Activated CD4-positive, alpha-beta memory T cell treated with anti-CD3 and anti-CD28 coated beads, Interleukin-2, amount 10 ng/mL, durations not matched to agents 7 days and 5 days (primary cell): ENCODE measurements at regions not wholly inside any gene's neighbourhood (a gene's known extent, or its start where the extent isn't known, plus 50 kb on each side); places are given as distances from the start of the nearest gene placed in this dataset.
A peak's percentile ranks its signal among the peaks of the same experiment; 100 is the strongest.
"Not testable (repeated sequence)": the region's sequence is repeated elsewhere in the genome, so short reads cannot be mapped to it uniquely, and the experiment has no call there.

Experiments
- CTCF ChIA-PET: fragments of 350-600 bp; sonication (Branson Sonifier 250); formaldehyde crosslinking; loops from one replicate; lab custom pipeline; 2021; ENCODE audit warnings: antibody characterized with exemption, inconsistent platforms; lab: Charles Lee
- POLR2A ChIA-PET: fragments of 350-600 bp; sonication (Branson Sonifier 250); formaldehyde crosslinking; loops from one replicate; lab custom pipeline; 2021; ENCODE audit warnings: antibody characterized with exemption; lab: Charles Lee
- DNase-seq: peaks from one replicate; pipeline ENCODE4 v3.0.0-alpha.2; 2020
- H3K27ac Mint-ChIP-seq: one replicate; pipeline ENCODE4 v1.8.0; 2021; ENCODE audit warnings: mild to moderate bottlenecking, mixed read lengths
- H3K27me3 Mint-ChIP-seq: one replicate; pipeline ENCODE4 v1.8.0; 2021; ENCODE audit warnings: mixed read lengths
- H3K36me3 Mint-ChIP-seq: one replicate; pipeline ENCODE4 v1.8.0; 2021; ENCODE audit warnings: low read depth, mixed read lengths
- H3K4me1 Mint-ChIP-seq: one replicate; pipeline ENCODE4 v1.8.0; 2021; ENCODE audit warnings: mixed read lengths
- H3K4me3 Mint-ChIP-seq: one replicate; pipeline ENCODE4 v1.8.0; 2021; ENCODE audit warnings: mild to moderate bottlenecking, mixed read lengths
- H3K9me3 Mint-ChIP-seq: one replicate; pipeline ENCODE4 v1.8.0; 2021; ENCODE audit warnings: mixed read lengths

DNA sequence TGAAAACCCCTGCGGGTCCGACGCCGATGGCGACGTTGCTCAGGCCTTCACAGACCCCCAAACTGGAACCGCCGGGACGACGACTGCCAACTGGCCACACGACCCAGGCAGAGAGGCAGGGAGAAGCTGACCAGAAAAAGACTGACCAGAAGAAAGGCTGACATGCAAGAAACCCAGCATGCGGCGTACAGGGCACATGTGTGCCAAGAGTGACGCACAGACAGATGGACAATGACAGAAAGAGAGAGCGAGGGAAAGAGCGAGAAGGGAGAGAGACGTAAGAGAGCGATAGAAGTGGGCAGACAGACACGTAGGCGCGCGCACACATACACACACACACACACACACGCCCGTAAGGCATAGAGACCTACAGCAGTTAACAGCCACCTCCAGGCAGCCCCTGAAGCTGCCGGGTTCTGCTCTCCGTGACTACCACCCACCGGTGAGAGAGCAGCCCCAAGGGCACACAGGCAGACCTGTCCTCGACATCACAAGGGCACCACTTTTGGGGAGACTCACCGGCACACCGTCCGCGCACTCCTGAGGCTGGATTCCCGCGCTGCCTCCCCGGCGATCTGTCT is 67.2 kb upstream of the ZNF527 start:
- H3K4me3 Mint-ChIP-seq = no peak overlapping the region

DNA sequence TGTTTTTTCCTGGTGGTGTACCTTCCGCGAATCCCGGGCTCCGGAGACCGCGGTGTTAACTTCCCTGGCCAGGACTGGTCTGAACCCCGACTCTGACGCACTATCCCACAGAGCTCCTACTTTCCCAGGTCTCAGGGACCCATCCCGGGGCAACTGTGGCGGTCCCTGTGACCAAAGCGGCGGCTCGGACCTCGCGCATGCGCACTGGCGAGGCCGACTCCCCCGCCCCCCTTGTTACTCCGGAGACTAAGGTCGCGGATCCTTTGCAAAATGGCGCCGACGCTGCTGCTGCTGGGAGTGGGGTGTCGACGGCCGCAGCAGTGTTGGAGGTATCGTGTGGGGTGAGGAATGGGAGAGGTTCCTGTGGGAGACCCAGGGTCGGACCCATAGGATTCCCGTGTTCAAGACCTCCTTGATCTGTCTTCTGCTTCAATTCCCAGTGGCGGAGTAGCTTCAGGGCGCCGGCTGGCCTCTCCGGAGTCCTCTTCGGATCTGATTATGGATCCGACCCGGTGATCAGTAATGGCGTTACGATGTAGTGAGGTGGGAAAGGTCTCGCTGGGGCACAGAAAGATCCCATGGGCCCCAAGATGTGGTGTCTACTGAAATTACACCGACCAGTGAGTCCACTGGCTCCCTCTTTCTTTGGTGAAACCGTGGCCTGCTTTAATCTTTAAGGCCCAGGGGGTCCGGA is 66.6 kb upstream of the ZNF527 start:
- Mint-ChIP-seq H3K36me3 (peaks cover 5% of the 10 kb centered on the region), H3K27me3 (no peaks in the 10 kb centered on the region), H3K4me1 (no peaks in the 10 kb centered on the region), H3K27ac (no peak overlapping the region), H3K4me3 (no peak overlapping the region), H3K9me3 (peaks cover 18% of the 10 kb centered on the region)
- ChIA-PET CTCF (no interaction called here), POLR2A (no interaction called here)
- DNase-seq = no peak

More for the DNA sequence above, 67.2 kb upstream of the ZNF527 start:
- H3K4me1 Mint-ChIP-seq = no peaks in the 10 kb centered on the region
- ChIA-PET POLR2A (no interaction called here), CTCF (no interaction called here)
- H3K9me3 Mint-ChIP-seq = peaks cover 18% of the 10 kb centered on the region
- H3K36me3 Mint-ChIP-seq = peaks cover 5% of the 10 kb centered on the region
- no peak overlapping the region for H3K27ac Mint-ChIP-seq
- no peaks in the 10 kb centered on the region for H3K27me3 Mint-ChIP-seq
- no peak for DNase-seq

DNA sequence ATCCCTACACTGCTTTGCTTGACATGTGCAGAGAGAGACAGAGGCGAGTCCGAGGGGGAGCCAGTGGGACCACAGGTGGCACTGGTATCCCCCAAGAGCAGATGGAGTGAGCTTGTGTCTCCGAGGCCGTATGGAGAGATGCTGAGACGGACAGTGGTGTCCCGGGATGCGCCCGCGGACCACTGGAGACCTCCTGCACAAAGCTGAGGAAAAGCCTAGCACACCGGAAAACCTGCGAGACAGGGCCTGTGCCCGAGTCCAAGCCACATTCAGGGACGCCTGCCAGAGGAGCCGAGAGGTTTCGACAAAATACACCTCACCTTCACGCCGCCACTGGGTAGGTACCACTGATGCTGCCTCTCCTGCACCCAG is 66.0 kb upstream of the ZNF527 start:
- Mint-ChIP-seq H3K9me3 (peaks cover 18% of the 10 kb centered on the region), H3K4me1 (no peaks in the 10 kb centered on the region), H3K27ac (no peak overlapping the region), H3K36me3 (peaks cover 5% of the 10 kb centered on the region), H3K27me3 (no peaks in the 10 kb centered on the region), H3K4me3 (no peak overlapping the region)
- ChIA-PET POLR2A (no interaction called here), CTCF (no interaction called here)
- DNase-seq = no peak

DNA sequence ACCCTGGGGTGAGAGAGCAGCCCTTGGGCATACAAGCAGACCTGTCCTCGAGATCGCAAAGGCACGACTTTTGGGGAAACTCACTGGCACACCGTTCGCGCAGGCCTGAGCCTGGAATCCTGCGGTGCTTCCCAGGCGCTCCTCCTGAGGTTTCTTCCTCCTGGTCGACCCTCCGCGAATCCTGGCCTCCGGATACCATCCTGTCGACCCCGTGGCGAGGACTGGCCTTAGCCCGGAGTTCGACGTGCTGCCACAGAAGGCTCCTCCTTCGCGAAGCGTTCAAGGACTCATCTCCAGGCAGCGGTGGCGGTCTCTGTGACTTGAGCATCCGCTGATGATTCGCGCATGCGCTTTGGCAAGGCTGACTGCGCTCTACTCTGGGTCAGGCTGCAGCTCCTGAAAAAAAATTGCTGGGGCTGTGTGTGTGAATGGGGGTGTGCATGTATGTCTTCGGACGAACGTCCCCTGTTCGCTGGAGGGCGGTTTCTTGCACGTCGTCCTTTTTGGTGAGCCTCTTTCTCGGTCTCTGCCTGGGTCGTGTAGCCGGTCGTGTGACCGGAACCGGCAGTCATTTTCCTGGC is 64.4 kb upstream of the ZNF527 start:
- Mint-ChIP-seq H3K4me1 (no peaks in the 10 kb centered on the region), H3K36me3 (peaks cover 5% of the 10 kb centered on the region), H3K27me3 (no peaks in the 10 kb centered on the region), H3K4me3 (no peak overlapping the region), H3K9me3 (peaks cover 20% of the 10 kb centered on the region), H3K27ac (no peak overlapping the region)
- POLR2A ChIA-PET = no interaction called here
- DNase-seq = no peak
- CTCF ChIA-PET = no interaction called here

DNA sequence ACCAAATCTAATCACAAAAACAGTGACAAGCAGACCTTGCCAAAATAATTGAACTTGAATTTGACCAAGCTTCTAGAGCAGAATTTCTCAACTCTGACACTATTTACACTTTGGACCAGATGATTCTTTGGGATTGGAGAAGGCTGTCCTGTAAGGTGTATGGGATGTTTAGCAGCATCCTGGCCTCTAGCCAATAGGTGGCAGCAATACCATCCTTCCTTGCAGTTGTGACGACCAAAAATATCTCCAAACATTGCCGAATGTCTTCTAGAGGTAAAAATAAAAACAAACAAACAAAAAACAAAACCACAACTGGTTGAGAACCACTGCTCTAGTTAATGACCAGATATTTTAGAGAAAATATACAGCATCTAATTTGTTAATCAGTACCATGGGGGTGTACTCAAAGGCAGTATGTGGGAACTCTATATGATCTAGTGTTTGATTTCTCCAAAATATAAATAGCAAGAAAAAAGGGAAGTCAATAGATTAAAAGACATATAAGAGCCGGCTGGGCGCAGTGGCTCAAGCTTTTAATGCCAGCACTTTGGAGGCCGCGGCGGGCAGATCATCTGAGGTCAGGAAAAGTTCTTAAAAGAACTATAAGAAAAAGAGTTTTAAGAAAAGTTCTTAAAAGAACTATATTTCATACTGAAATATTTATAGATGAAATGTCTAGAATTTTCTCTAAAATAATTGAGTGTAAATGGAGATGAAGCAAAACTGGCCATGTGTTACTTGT is 60.9 kb upstream of the ZNF527 start:
- Mint-ChIP-seq H3K36me3 (peaks cover 9% of the 10 kb centered on the region), H3K4me3 (no peak overlapping the region), H3K27me3 (no peaks in the 10 kb centered on the region), H3K9me3 (peaks cover 29% of the 10 kb centered on the region), H3K27ac (no peak overlapping the region), H3K4me1 (peaks cover 13% of the 10 kb centered on the region)
- ChIA-PET POLR2A (no interaction called here), CTCF (interaction anchor here (0.9 kb wide), 1 partner anchor 469 kb away, joined by 3 read pairs; the partner anchor contains the start of gene ZNF573)
- DNase-seq = no peak

DNA sequence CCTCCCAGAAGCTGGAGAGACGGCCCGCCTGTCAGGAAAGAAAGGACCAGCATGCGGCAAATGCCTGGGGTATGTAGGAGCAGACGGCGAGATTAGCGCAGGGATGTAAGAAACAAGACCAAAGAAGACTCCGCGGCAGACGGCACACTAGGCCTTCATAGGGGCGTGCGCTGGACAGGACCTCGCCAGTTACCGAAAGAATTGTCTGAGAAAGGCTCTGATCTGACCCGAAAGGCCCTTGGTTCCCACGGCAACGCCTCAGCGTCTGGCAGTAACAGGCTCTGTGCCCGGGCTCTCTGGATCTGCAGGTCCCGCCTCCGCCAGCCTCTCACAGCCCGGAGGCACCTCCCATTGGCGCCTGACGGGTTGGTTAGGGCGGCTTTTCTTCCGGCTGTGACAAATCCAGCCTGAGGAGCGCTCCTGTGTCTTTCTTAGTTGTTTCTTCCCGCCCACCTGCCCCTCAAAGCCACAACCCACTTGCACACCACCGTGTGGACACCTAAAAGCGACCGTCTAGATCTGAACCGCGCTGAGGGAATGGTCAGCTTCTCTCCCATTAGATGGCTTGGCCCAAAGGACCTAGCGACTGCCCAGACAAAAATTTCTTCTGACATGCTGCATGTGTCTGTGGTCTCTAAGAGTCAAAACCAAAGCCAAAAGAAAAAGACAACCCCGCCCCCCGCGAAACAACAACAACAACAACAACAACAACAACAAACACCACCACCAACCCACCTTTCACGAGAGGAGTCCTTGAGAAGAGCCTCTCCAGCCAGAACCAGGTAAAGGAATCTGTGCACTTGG is 58.2 kb upstream of the ZNF527 start:
- CTCF ChIA-PET, H3K27me3 Mint-ChIP-seq, POLR2A ChIA-PET: not testable (repeated sequence)
- Mint-ChIP-seq H3K4me3 (peak overlapping the region; percentile 64), H3K27ac (peak overlapping the region; percentile 34), H3K4me1 (peaks cover 17% of the 10 kb centered on the region), H3K9me3 (peaks cover 22% of the 10 kb centered on the region), H3K36me3 (peaks cover 12% of the 10 kb centered on the region)
- DNase-seq = peak; percentile 52

DNA sequence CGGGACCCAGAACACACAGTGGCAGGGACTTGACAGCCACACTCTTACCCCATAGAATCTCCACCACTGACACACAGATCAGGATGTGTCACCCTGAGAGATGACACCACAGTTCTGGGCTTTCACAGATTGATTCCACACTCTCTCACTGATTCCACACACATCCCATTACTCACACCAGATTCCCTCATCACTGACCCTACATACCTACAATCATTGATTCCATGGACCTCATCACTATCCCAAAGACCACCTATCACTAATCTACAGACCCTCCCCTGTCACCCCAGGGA is 57.6 kb upstream of the ZNF527 start:
- Mint-ChIP-seq H3K27ac (peak overlapping the region; percentile 34), H3K36me3 (peaks cover 12% of the 10 kb centered on the region), H3K4me1 (peaks cover 17% of the 10 kb centered on the region), H3K27me3 (no peaks in the 10 kb centered on the region), H3K9me3 (peaks cover 22% of the 10 kb centered on the region), H3K4me3 (peak overlapping the region; percentile 64)
- ChIA-PET POLR2A (no interaction called here), CTCF (no interaction called here)
- no peak for DNase-seq

DNA sequence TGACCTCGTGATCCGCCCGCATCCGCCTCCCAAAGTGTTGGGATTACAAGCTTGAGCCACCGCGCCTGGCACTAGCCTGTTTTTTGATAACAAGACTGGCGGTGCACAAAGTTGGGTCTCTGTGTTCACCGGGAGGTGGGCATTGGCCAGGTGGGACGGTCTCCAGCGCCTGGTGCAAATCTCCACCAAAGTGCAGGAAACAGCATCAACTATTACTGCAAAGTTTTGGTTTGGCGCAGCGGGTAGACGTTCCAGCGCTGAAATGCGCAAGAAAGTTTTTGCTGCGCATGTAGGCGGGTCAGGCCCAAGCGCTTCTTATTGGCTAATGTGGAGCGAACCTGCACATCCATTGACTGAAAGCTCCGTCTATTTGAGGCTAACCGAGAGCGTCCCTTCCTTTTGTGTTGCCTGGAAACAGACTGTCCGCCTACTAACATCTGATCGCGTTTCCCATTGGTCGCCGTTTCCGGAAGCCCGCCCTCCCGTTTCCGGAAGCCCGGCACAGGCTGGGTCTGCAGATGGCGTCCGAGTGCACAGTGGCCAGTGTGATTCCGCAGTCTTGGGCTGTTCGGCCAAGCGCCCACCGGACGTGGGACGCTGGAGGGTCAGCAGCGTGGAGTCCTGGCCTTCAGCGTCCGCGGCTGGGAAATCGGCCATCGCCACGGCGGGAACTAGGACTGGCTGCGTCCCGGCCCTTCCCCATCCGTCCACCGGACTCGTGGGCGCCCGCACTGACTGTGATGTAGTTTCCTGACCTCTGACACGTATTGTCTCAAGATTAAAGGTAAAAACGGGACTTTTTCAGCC is 53.3 kb upstream of the ZNF527 start:
- POLR2A ChIA-PET = interaction anchor here (0.7 to 1.9 kb wide), 10 partner anchors 17 to 545 kb away, joined by 3 to 11 read pairs (median 4); partner anchors contain the start of genes ZNF345, ZNF527, ZNF540 and ZNF569

DNA sequence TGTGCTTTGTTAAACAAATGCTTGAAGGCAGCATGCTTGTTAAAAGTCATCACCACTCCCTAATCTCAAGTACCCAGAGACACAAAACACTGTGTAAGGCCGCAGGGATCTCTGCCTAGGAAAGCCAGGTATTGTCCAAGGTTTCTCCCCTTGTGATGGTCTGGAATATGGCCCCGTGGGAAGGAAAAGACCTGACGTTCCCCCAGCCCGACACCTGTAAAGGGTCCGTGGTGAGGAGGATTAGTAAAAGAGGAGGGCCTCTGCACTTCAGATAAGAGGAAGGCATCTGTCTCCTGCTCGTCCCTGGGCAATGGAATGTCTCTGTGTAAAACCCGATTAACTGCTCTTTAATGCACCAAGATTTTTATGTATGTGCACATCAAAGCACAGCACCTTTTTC is 49.9 kb upstream of the ZNF527 start:
- H3K27me3 Mint-ChIP-seq, H3K27ac Mint-ChIP-seq, CTCF ChIA-PET, H3K4me3 Mint-ChIP-seq, DNase-seq, POLR2A ChIA-PET: not testable (repeated sequence)
- Mint-ChIP-seq H3K36me3 (peaks cover 61% of the 10 kb centered on the region), H3K9me3 (peaks cover 16% of the 10 kb centered on the region), H3K4me1 (peaks cover 19% of the 10 kb centered on the region)

More for the DNA sequence above, 53.3 kb upstream of the ZNF527 start:
- H3K4me3 Mint-ChIP-seq = peak overlapping the region; percentile 92
- H3K27ac Mint-ChIP-seq = peak overlapping the region; percentile 94
- peaks cover 31% of the 10 kb centered on the region for H3K9me3 Mint-ChIP-seq
- H3K36me3 Mint-ChIP-seq = peaks cover 44% of the 10 kb centered on the region
- CTCF ChIA-PET = interaction anchor here (0.6 to 1.4 kb wide), 6 partner anchors 9 to 585 kb away, joined by 3 to 7 read pairs (median 3); partner anchors contain the start of genes ZNF527 and ZNF607
- DNase-seq = peak; percentile 94
- H3K27me3 Mint-ChIP-seq = no peaks in the 10 kb centered on the region
- H3K4me1 Mint-ChIP-seq = peaks cover 29% of the 10 kb centered on the region
